ENCODE measurements at regions not wholly inside any gene's neighbourhood (a gene's known extent, or its start where the extent isn't known, plus 50 kb on each side); places are given as distances from the start of the nearest gene placed in this dataset.
A peak's percentile ranks its signal among the peaks of the same experiment; 100 is the strongest.

- Histone ChIP-seq H3K9me1 (ENCODE audit: control insufficient read depth, extremely low read depth, insufficient read depth, low read length) (no peaks in the 10 kb centered on the region), H4K20me1 (ENCODE audit: control insufficient read depth, extremely low read depth, insufficient read depth, low read length) (no peaks in the 10 kb centered on the region), H3K27ac (ENCODE audit: control insufficient read depth, insufficient read depth, low read length) (peak overlapping the region; percentile 92), H3K79me2 (ENCODE audit: control insufficient read depth, insufficient read depth, low read length) (no peaks in the 10 kb centered on the region), H3K36me3 (ENCODE audit: control insufficient read depth in 2 of 2, extremely low read depth in 1 of 2, insufficient read depth in 2 of 2, low read length in 2 of 2) (no peaks in the 10 kb centered on the region), H2AFZ (ENCODE audit: control insufficient read depth, low read length) (peak overlapping the region; percentile 50), H3K4me3 (ENCODE audit: control insufficient read depth in 2 of 3, extremely low read depth in 1 of 3, insufficient read depth in 2 of 3, low read depth in 1 of 3, low read length in 3 of 3) (peak overlapping the region in 2 of 3 experiments; percentile 36 to 49), H3K27me3 (ENCODE audit: control insufficient read depth, extremely low read depth, insufficient read depth, low read length) (no peaks in the 10 kb centered on the region), H3K4me2 (ENCODE audit: control insufficient read depth, extremely low read depth, insufficient read depth, low read depth, low read length) (peak overlapping the region; percentile 78), H3K9ac (ENCODE audit: control insufficient read depth, extremely low read depth, insufficient read depth, low read length) (peak overlapping the region; percentile 53), H3K9me3 (ENCODE audit: control insufficient read depth, low read depth, low read length) (no peaks in the 10 kb centered on the region), H3K4me1 (ENCODE audit: control insufficient read depth, extremely low read depth, insufficient read depth, low read length) (peaks cover 37% of the 10 kb centered on the region)
- TF ChIP-seq EZH2 (IDR thresholded peaks at IDR 0.05; ENCODE audit: low read length) (no peak), CTCF (optimal IDR thresholded peaks at IDR 0.05 in 1 of 3, IDR thresholded peaks at IDR 0.05 in 1 of 3, conservative IDR thresholded peaks at IDR 0.05 in 1 of 3; ENCODE audit: extremely low read depth in 1 of 3, insufficient read depth in 2 of 3, low read length in 3 of 3) (no peak)
- FAIRE-seq (peak; percentile 90), DNase-seq (ENCODE audit: low read depth, low spot score) (peak; percentile 79)
- dilution Hi-C loops (cut with MboI; ENCODE audit: extremely low pct_ligation_motif_present, low sequenced_read_pairs) = no loop called here
These were observed 129.6 kb downstream of the DKK1 start for GRCh38 chr10:52443419-52444388.

- Histone ChIP-seq H3K9ac (ENCODE audit: control insufficient read depth, extremely low read depth, insufficient read depth, low read length) (no peak overlapping the region), H3K27me3 (ENCODE audit: control insufficient read depth, extremely low read depth, insufficient read depth, low read length) (no peaks in the 10 kb centered on the region), H3K27ac (ENCODE audit: control insufficient read depth, insufficient read depth, low read length) (no peak overlapping the region), H3K4me2 (ENCODE audit: control insufficient read depth, extremely low read depth, insufficient read depth, low read depth, low read length) (no peak overlapping the region), H4K20me1 (ENCODE audit: control insufficient read depth, extremely low read depth, insufficient read depth, low read length) (no peaks in the 10 kb centered on the region), H3K4me3 (ENCODE audit: control insufficient read depth in 2 of 3, extremely low read depth in 1 of 3, insufficient read depth in 2 of 3, low read depth in 1 of 3, low read length in 3 of 3) (no peak overlapping the region), H3K36me3 (ENCODE audit: control insufficient read depth in 2 of 2, extremely low read depth in 1 of 2, insufficient read depth in 2 of 2, low read length in 2 of 2) (peaks cover 0 to 10% of the 10 kb centered on the region in 2 experiments), H3K9me3 (ENCODE audit: control insufficient read depth, low read depth, low read length) (no peaks in the 10 kb centered on the region), H3K9me1 (ENCODE audit: control insufficient read depth, extremely low read depth, insufficient read depth, low read length) (no peaks in the 10 kb centered on the region), H2AFZ (ENCODE audit: control insufficient read depth, low read length) (no peak overlapping the region), H3K79me2 (ENCODE audit: control insufficient read depth, insufficient read depth, low read length) (peaks cover 8% of the 10 kb centered on the region), H3K4me1 (ENCODE audit: control insufficient read depth, extremely low read depth, insufficient read depth, low read length) (peaks cover 54% of the 10 kb centered on the region)
- dilution Hi-C loops (cut with MboI; ENCODE audit: extremely low pct_ligation_motif_present, low sequenced_read_pairs) = no loop called here
- DNase-seq (ENCODE audit: low read depth, low spot score) (no peak), FAIRE-seq (peak; percentile 20)
- TF ChIP-seq EZH2 (IDR thresholded peaks at IDR 0.05; ENCODE audit: low read length) (no peak), CTCF (optimal IDR thresholded peaks at IDR 0.05 in 1 of 3, IDR thresholded peaks at IDR 0.05 in 1 of 3, conservative IDR thresholded peaks at IDR 0.05 in 1 of 3; ENCODE audit: extremely low read depth in 1 of 3, insufficient read depth in 2 of 3, low read length in 3 of 3) (no peak)
These were observed 132.3 kb downstream of the DKK1 start for GRCh38 chr10:52446391-52446790.

All from keratinocyte (primary cell).